Stimulated activated CD8-positive, alpha-beta memory T cell treated with anti-CD3 and anti-CD28 coated beads, Interleukin-4, amount 100 ng/mL, for 48 hours (primary cell): ENCODE measurements at regions not wholly inside any gene's neighbourhood (a gene's known extent, or its start where the extent isn't known, plus 50 kb on each side); places are given as distances from the start of the nearest gene placed in this dataset.
"Not testable (repeated sequence)": the region's sequence is repeated elsewhere in the genome, so short reads cannot be mapped to it uniquely, and the experiment has no call there.

Source experiments
- DNase-seq: peaks from one replicate; pipeline ENCODE4 v3.0.0-alpha.2; 2020

GRCh38 chr9:96130970-96131369 lies 171.0 kb downstream of the HSD17B3 start:
- no peak for DNase-seq

- DNase-seq: no peak
These were observed 172.2 kb downstream of the HSD17B3 start for GRCh38 chr9:96129747-96130146.

- DNase-seq: no peak
These were observed 173.1 kb downstream of the HSD17B3 start for GRCh38 chr9:96128880-96129279.

GRCh38 chr9:96126321-96126881 lies 175.6 kb downstream of the HSD17B3 start:
- DNase-seq: no peak

- no peak for DNase-seq
These were observed 176.4 kb downstream of the HSD17B3 start for GRCh38 chr9:96125624-96126023.

- DNase-seq: no peak
These were observed 179.2 kb downstream of the HSD17B3 start for GRCh38 chr9:96122751-96123150.

- no peak for DNase-seq
These were observed 179.7 kb downstream of the HSD17B3 start for GRCh38 chr9:96122282-96122681.

- DNase-seq: no peak
These were observed 180.8 kb downstream of the HSD17B3 start for GRCh38 chr9:96121136-96121535.

GRCh38 chr9:96117398-96118080 lies 184.4 kb downstream of the HSD17B3 start:
- no peak for DNase-seq

GRCh38 chr9:96116275-96117064 lies 185.5 kb downstream of the HSD17B3 start:
- DNase-seq: no peak

- DNase-seq: no peak
These were observed 186.1 kb downstream of the HSD17B3 start for GRCh38 chr9:96115836-96116235.

- DNase-seq: no peak
These were observed 188.9 kb downstream of the HSD17B3 start for GRCh38 chr9:96113032-96113431.

GRCh38 chr9:96109680-96110351 lies 192.2 kb downstream of the HSD17B3 start:
- DNase-seq: no peak

GRCh38 chr9:96108691-96109380 lies 193.1 kb downstream of the HSD17B3 start:
- no peak for DNase-seq

- DNase-seq: no peak
These were observed 194.5 kb downstream of the HSD17B3 start for GRCh38 chr9:96107436-96107835.

- DNase-seq: peak; percentile 29
These were observed 201.3 kb downstream of the HSD17B3 start for GRCh38 chr9:96100385-96101300.

- DNase-seq: not testable (repeated sequence)
These were observed 211.3 kb downstream of the HSD17B3 start for GRCh38 chr9:96090630-96091029.

GRCh38 chr9:96089452-96090085 lies 212.4 kb downstream of the HSD17B3 start:
- DNase-seq: no peak

- DNase-seq: no peak
These were observed 213.0 kb downstream of the ERCC6L2 start for GRCh38 chr9:96088510-96088909.

- no peak for DNase-seq
These were observed 212.3 kb downstream of the ERCC6L2 start for GRCh38 chr9:96087669-96088299.
